Aorta (tissue), 5 donors: ENCODE measurements at regions not wholly inside any gene's neighbourhood (a gene's known extent, or its start where the extent isn't known, plus 50 kb on each side); places are given as distances from the start of the nearest gene placed in this dataset.

Experiments
- ATAC-seq: fragments of 200-7000 bp; cut with Tn5 transposase; one replicate; pipeline ENCODE4 v1.9.1; 2022; ENCODE audit warnings: moderate library complexity; ENCODE audit not compliant: low FRiP score
- DNase-seq, 2 donors: peaks; one replicate each; pipeline ENCODE4 v3.0.0-alpha.2; 2020
- H3K27ac ChIP-seq, 2 donors: one replicate each; pipeline ENCODE4 v1.5.1; 2013; ENCODE audit warnings: low read length in 2 of 2, mild to moderate bottlenecking in 2 of 2, moderate library complexity in 2 of 2, control low read depth in 1 of 2, inconsistent platforms in 1 of 2, low read depth in 1 of 2
- H3K27me3 ChIP-seq, 2 donors: one replicate each; pipeline ENCODE4 v1.6.1; 2013; ENCODE audit warnings: control low read depth in 1 of 2, low read length in 1 of 2, mild to moderate bottlenecking in 1 of 2, moderate library complexity in 1 of 2; ENCODE audit not compliant: insufficient read depth in 2 of 2, control insufficient read depth in 1 of 2
- H3K36me3 ChIP-seq, 2 donors: one replicate each; pipeline ENCODE4 v1.6.1; 2013; ENCODE audit warnings: control low read depth in 1 of 2, low read length in 1 of 2, mild to moderate bottlenecking in 1 of 2; ENCODE audit not compliant: insufficient read depth in 2 of 2, control insufficient read depth in 1 of 2
- H3K4me1 ChIP-seq, 2 donors: one replicate each; pipeline ENCODE4 v1.6.1; 2013; ENCODE audit warnings: low read length in 2 of 2, control low read depth in 1 of 2, mild to moderate bottlenecking in 1 of 2, moderate library complexity in 1 of 2; ENCODE audit not compliant: insufficient read depth in 2 of 2, control insufficient read depth in 1 of 2
- H3K4me3 ChIP-seq, 2 donors: one replicate each; pipeline ENCODE4 v1.5.1; 2013; ENCODE audit warnings: low read length in 2 of 2, control low read depth in 1 of 2, mild to moderate bottlenecking in 1 of 2
- H3K9me3 ChIP-seq: one replicate; pipeline ENCODE4 v1.6.1; 2013; ENCODE audit warnings: mild to moderate bottlenecking, low read length; ENCODE audit not compliant: control insufficient read depth
- WGBS, 2 donors: extraction: QIAGEN DNeasy Blood & Tissue Kit; methylation state at CpG; one replicate each; pipeline ENCODE4 v1.1.7; 2013; 5-methylcytosine and 5-hydroxymethylcytosine counted together
- intact Hi-C, 2 donors: fragments of 100-400 bp; cut with DNase I; formaldehyde crosslinking; loops; one replicate each; pipeline versions ENCODE4 v1.14.2 to v1.15.0; 2022
- donor health status: healthy with polysubstance abuse.
- donor health status: Bipolar disorder and iron deficiency.
- donor health status: DM: no; HTN: no; CAD: no.
- donor health status: DM: no; HTN: no; CAD: no.
- donor health status: DM: yes; HTN: yes; CAD: no.

GRCh38 chr15:48003441-48003840, 117.3 kb upstream of the SLC24A5 start:
- Histone ChIP-seq H3K27me3 (no peaks in the 10 kb centered on the region), H3K4me3 (no peak overlapping the region), H3K27ac (no peak overlapping the region), H3K9me3 (no peaks in the 10 kb centered on the region), H3K4me1 (no peaks in the 10 kb centered on the region), H3K36me3 (no peaks in the 10 kb centered on the region)
- DNase-seq: no peak
- intact Hi-C loops: loop anchor here in 1 of 2 donors (5.0 kb wide), 1 partner anchor 274 kb away; no protein-coding TSS in a partner anchor
- WGBS, 2 donors: 96 to 97% methylated on average over 1 of the region's 1 CpG
- no peak for ATAC-seq

GRCh38 chr15:48005077-48005476, 115.7 kb upstream of the SLC24A5 start:
- Histone ChIP-seq H3K36me3 (no peaks in the 10 kb centered on the region), H3K9me3 (no peaks in the 10 kb centered on the region), H3K27ac (no peak overlapping the region), H3K4me3 (no peak overlapping the region), H3K4me1 (no peaks in the 10 kb centered on the region), H3K27me3 (no peaks in the 10 kb centered on the region)
- ATAC-seq (no peak), DNase-seq (no peak)
- intact Hi-C loops: no loop called here
- 98 to 100% methylated on average over 1 of the region's 1 CpG for WGBS, 2 donors

GRCh38 chr15:48006031-48006511, 114.7 kb upstream of the SLC24A5 start:
- no peaks in the 10 kb centered on the region for H3K9me3 ChIP-seq
- DNase-seq (no peak), ATAC-seq (no peak)
- H3K4me1 ChIP-seq: no peaks in the 10 kb centered on the region
- intact Hi-C loops: no loop called here
- H3K36me3 ChIP-seq: no peaks in the 10 kb centered on the region
- 76 to 84% methylated on average over 7 of the region's 7 CpGs for WGBS, 2 donors
- no peak overlapping the region for H3K27ac ChIP-seq
- H3K4me3 ChIP-seq: no peak overlapping the region
- H3K27me3 ChIP-seq: no peaks in the 10 kb centered on the region

- no peak overlapping the region for H3K4me3 ChIP-seq
- no peaks in the 10 kb centered on the region for H3K4me1 ChIP-seq
- intact Hi-C loops: no loop called here
- DNase-seq: no peak
- no peaks in the 10 kb centered on the region for H3K27me3 ChIP-seq
- H3K27ac ChIP-seq: no peak overlapping the region
- WGBS, 2 donors: 66 to 68% methylated on average over 4 of the region's 4 CpGs
- H3K9me3 ChIP-seq: no peaks in the 10 kb centered on the region
- ATAC-seq: no peak
- H3K36me3 ChIP-seq: no peaks in the 10 kb centered on the region
These were observed 110.5 kb upstream of the SLC24A5 start for GRCh38 chr15:48010316-48010715.

GRCh38 chr15:48012191-48012590, 108.6 kb upstream of the SLC24A5 start:
- no peak overlapping the region for H3K4me3 ChIP-seq
- H3K27ac ChIP-seq: no peak overlapping the region
- no peak for DNase-seq
- no peaks in the 10 kb centered on the region for H3K4me1 ChIP-seq
- no peaks in the 10 kb centered on the region for H3K27me3 ChIP-seq
- no peaks in the 10 kb centered on the region for H3K9me3 ChIP-seq
- WGBS, 2 donors: 94 to 96% methylated on average over 3 of the region's 3 CpGs
- H3K36me3 ChIP-seq: no peaks in the 10 kb centered on the region
- intact Hi-C loops: no loop called here
- ATAC-seq: no peak

GRCh38 chr15:48016865-48017264, 103.9 kb upstream of the SLC24A5 start:
- H3K9me3 ChIP-seq: no peaks in the 10 kb centered on the region
- no peak for DNase-seq
- H3K4me3 ChIP-seq: no peak overlapping the region
- H3K4me1 ChIP-seq: no peaks in the 10 kb centered on the region
- no peaks in the 10 kb centered on the region for H3K36me3 ChIP-seq
- no peak for ATAC-seq
- H3K27me3 ChIP-seq: no peaks in the 10 kb centered on the region
- 87 to 90% methylated on average over 3 of the region's 3 CpGs for WGBS, 2 donors
- H3K27ac ChIP-seq: no peak overlapping the region
- intact Hi-C loops: no loop called here

- no peak overlapping the region for H3K27ac ChIP-seq
- no peaks in the 10 kb centered on the region for H3K4me1 ChIP-seq
- no peaks in the 10 kb centered on the region for H3K27me3 ChIP-seq
- WGBS, 2 donors: 68 to 73% methylated on average over 3 of the region's 3 CpGs
- ATAC-seq (no peak), DNase-seq (no peak)
- H3K9me3 ChIP-seq: no peaks in the 10 kb centered on the region
- H3K36me3 ChIP-seq: no peaks in the 10 kb centered on the region
- no peak overlapping the region for H3K4me3 ChIP-seq
- intact Hi-C loops: no loop called here
These were observed 103.0 kb upstream of the SLC24A5 start for GRCh38 chr15:48017747-48018146.

GRCh38 chr15:48020166-48020565, 100.6 kb upstream of the SLC24A5 start:
- WGBS, 2 donors: 75 to 80% methylated on average over 6 of the region's 6 CpGs

GRCh38 chr15:48021336-48022086, 99.3 kb upstream of the SLC24A5 start:
- H3K36me3 ChIP-seq: no peaks in the 10 kb centered on the region
- no peak overlapping the region for H3K27ac ChIP-seq
- no peaks in the 10 kb centered on the region for H3K4me1 ChIP-seq
- no peak for ATAC-seq
- 79 to 83% methylated on average over 6 of the region's 6 CpGs for WGBS, 2 donors
- no peak for DNase-seq
- no peak overlapping the region for H3K4me3 ChIP-seq
- H3K27me3 ChIP-seq: no peaks in the 10 kb centered on the region
- intact Hi-C loops: no loop called here
- H3K9me3 ChIP-seq: no peaks in the 10 kb centered on the region

More at GRCh38 chr15:48020166-48020565, 100.6 kb upstream of the SLC24A5 start:
- Histone ChIP-seq H3K27me3 (no peaks in the 10 kb centered on the region), H3K4me1 (no peaks in the 10 kb centered on the region), H3K27ac (no peak overlapping the region), H3K9me3 (no peaks in the 10 kb centered on the region), H3K4me3 (no peak overlapping the region), H3K36me3 (no peaks in the 10 kb centered on the region)
- ATAC-seq (no peak), DNase-seq (no peak)
- intact Hi-C loops: no loop called here
